ENCODE measurements at regions not wholly inside any gene's neighbourhood (a gene's known extent, or its start where the extent isn't known, plus 50 kb on each side); places are given as distances from the start of the nearest gene placed in this dataset.

DNA sequence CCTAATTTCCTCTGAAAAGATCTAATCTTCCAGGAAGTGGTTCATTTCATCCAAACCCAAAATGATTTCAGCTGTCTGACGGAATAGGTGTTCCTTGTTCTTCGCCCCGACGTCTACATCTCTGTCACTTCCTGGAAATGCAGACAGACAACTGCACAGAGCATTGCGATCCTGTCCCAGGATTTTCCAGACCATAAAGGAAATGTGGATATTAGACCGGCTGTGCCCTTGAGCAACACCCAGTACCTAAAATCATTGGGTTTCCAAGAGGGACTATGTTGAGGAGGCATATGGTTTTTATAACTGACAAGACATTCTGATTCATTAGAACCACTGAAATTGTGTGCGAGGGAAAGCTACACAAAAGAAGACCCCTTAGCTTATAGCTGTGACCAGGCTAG is 74.2 kb downstream of the MSX2 start:
- TF ChIP-seq, protein P1, sequence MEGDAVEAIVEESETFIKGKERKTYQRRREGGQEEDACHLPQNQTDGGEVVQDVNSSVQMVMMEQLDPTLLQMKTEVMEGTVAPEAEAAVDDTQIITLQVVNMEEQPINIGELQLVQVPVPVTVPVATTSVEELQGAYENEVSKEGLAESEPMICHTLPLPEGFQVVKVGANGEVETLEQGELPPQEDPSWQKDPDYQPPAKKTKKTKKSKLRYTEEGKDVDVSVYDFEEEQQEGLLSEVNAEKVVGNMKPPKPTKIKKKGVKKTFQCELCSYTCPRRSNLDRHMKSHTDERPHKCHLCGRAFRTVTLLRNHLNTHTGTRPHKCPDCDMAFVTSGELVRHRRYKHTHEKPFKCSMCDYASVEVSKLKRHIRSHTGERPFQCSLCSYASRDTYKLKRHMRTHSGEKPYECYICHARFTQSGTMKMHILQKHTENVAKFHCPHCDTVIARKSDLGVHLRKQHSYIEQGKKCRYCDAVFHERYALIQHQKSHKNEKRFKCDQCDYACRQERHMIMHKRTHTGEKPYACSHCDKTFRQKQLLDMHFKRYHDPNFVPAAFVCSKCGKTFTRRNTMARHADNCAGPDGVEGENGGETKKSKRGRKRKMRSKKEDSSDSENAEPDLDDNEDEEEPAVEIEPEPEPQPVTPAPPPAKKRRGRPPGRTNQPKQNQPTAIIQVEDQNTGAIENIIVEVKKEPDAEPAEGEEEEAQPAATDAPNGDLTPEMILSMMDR (IDR thresholded peaks at IDR 0.05): no peak
- TF ChIP-seq POLR2A (IDR thresholded peaks at IDR 0.05) (no peak), POLR2AphosphoS5 (IDR thresholded peaks at IDR 0.05) (no peak)

Measured in breast epithelium (tissue), 3 donors.